ENCODE measurements at regions not wholly inside any gene's neighbourhood (a gene's known extent, or its start where the extent isn't known, plus 50 kb on each side); places are given as distances from the start of the nearest gene placed in this dataset.
A peak's percentile ranks its signal among the peaks of the same experiment; 100 is the strongest.

GRCh38 chr13:71249011-71249410, 618.0 kb downstream of the DACH1 start:
- Histone ChIP-seq H3K4me1 (ENCODE audit: low read length) (peaks cover 4% of the 10 kb centered on the region; the same call in 1 of the 2 replicates), H3K4me3 (ENCODE audit: low read length) (no peak overlapping the region), H3K9me3 (ENCODE audit: insufficient read depth, low read length) (no peaks in the 10 kb centered on the region), H4K20me1 (ENCODE audit: insufficient read depth, low read length) (no peaks in the 10 kb centered on the region), H2AFZ (ENCODE audit: low read depth, low read length) (no peak overlapping the region), H3K4me2 (ENCODE audit: low read length) (no peak overlapping the region), H3K27me3 (ENCODE audit: low read depth, low read length) (no peaks in the 10 kb centered on the region), H3K27ac (ENCODE audit: low read length) (no peak overlapping the region), H3K9ac (ENCODE audit: low read length) (no peak overlapping the region), H3K36me3 (replicated peaks; ENCODE audit: low read depth, low read length) (no peaks in the 10 kb centered on the region), H3K79me2 (ENCODE audit: low read length) (no peaks in the 10 kb centered on the region)
- TF ChIP-seq EZH2phosphoT487 (IDR thresholded peaks at IDR 0.05; ENCODE audit: low read depth) (no peak), CTCF (IDR thresholded peaks at IDR 0.05; ENCODE audit: low read depth, low read length) (no peak)

- Histone ChIP-seq H3K9ac (ENCODE audit: low read length) (no peak overlapping the region), H3K4me3 (ENCODE audit: low read length) (no peak overlapping the region), H3K27me3 (ENCODE audit: low read depth, low read length) (no peaks in the 10 kb centered on the region), H3K4me1 (ENCODE audit: low read length) (no peaks in the 10 kb centered on the region), H3K4me2 (ENCODE audit: low read length) (no peak overlapping the region), H3K79me2 (ENCODE audit: low read length) (no peaks in the 10 kb centered on the region), H3K36me3 (replicated peaks; ENCODE audit: low read depth, low read length) (no peaks in the 10 kb centered on the region), H4K20me1 (ENCODE audit: insufficient read depth, low read length) (no peaks in the 10 kb centered on the region), H2AFZ (ENCODE audit: low read depth, low read length) (no peak overlapping the region), H3K27ac (ENCODE audit: low read length) (no peak overlapping the region), H3K9me3 (ENCODE audit: insufficient read depth, low read length) (no peaks in the 10 kb centered on the region)
- TF ChIP-seq CTCF (IDR thresholded peaks at IDR 0.05; ENCODE audit: low read depth, low read length): no peak
- no peak for TF ChIP-seq EZH2phosphoT487 (IDR thresholded peaks at IDR 0.05; ENCODE audit: low read depth)
Measured at GRCh38 chr13:71244161-71244560, 622.8 kb downstream of the DACH1 start.

GRCh38 chr13:71242201-71242600, 624.8 kb downstream of the DACH1 start:
- TF ChIP-seq EZH2phosphoT487 (IDR thresholded peaks at IDR 0.05; ENCODE audit: low read depth) (no peak), CTCF (IDR thresholded peaks at IDR 0.05; ENCODE audit: low read depth, low read length) (no peak)
- Histone ChIP-seq H4K20me1 (ENCODE audit: insufficient read depth, low read length) (no peaks in the 10 kb centered on the region), H2AFZ (ENCODE audit: low read depth, low read length) (no peak overlapping the region)

GRCh38 chr13:71240911-71241310, 626.1 kb downstream of the DACH1 start:
- H3K27me3 ChIP-seq (ENCODE audit: low read depth, low read length): no peaks in the 10 kb centered on the region
- no peaks in the 10 kb centered on the region for H3K36me3 ChIP-seq (replicated peaks; ENCODE audit: low read depth, low read length)
- H3K79me2 ChIP-seq (ENCODE audit: low read length): no peaks in the 10 kb centered on the region
- H3K9me3 ChIP-seq (ENCODE audit: insufficient read depth, low read length): no peaks in the 10 kb centered on the region
- H3K4me2 ChIP-seq (ENCODE audit: low read length): no peak overlapping the region
- H2AFZ ChIP-seq (ENCODE audit: low read depth, low read length): no peak overlapping the region
- no peak for TF ChIP-seq EZH2phosphoT487 (IDR thresholded peaks at IDR 0.05; ENCODE audit: low read depth)
- TF ChIP-seq CTCF (IDR thresholded peaks at IDR 0.05; ENCODE audit: low read depth, low read length): peak; percentile 60
- no peaks in the 10 kb centered on the region for H3K4me1 ChIP-seq (ENCODE audit: low read length)
- H4K20me1 ChIP-seq (ENCODE audit: insufficient read depth, low read length): no peaks in the 10 kb centered on the region
- H3K4me3 ChIP-seq (ENCODE audit: low read length): no peak overlapping the region
- H3K27ac ChIP-seq (ENCODE audit: low read length): no peak overlapping the region
- H3K9ac ChIP-seq (ENCODE audit: low read length): no peak overlapping the region

More at GRCh38 chr13:71242201-71242600, 624.8 kb downstream of the DACH1 start:
- Histone ChIP-seq H3K4me3 (ENCODE audit: low read length) (no peak overlapping the region), H3K36me3 (replicated peaks; ENCODE audit: low read depth, low read length) (no peaks in the 10 kb centered on the region), H3K4me1 (ENCODE audit: low read length) (no peaks in the 10 kb centered on the region), H3K27me3 (ENCODE audit: low read depth, low read length) (no peaks in the 10 kb centered on the region), H3K9ac (ENCODE audit: low read length) (no peak overlapping the region), H3K79me2 (ENCODE audit: low read length) (no peaks in the 10 kb centered on the region), H3K27ac (ENCODE audit: low read length) (no peak overlapping the region), H3K4me2 (ENCODE audit: low read length) (no peak overlapping the region), H3K9me3 (ENCODE audit: insufficient read depth, low read length) (no peaks in the 10 kb centered on the region)

Measured in OCI-LY3 (cell line).